ENCODE measurements at regions not wholly inside any gene's neighbourhood (a gene's known extent, or its start where the extent isn't known, plus 50 kb on each side); places are given as distances from the start of the nearest gene placed in this dataset.

DNA sequence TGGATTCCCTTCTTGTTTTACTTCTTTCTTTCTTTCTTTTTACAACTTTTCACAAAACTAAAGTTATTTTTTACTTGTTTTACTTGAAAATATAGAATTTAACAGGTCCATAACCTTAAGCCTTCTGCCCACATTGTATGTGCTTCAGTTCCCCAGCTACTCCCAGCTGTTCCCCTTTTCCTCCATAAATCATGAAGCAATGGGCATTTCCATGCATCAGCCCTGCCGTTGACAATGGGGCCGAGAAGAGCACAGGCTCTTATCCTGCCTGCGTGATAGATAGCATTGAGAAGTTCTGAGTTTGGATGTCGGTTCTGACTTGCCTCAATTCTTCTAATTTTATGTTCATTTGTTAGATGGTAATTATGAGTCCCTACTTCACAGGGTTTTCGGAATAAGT, 583.8 kb downstream of the CDH26 start:
- no peak for TF ChIP-seq CTCF (IDR thresholded peaks at IDR 0.05; ENCODE audit: control insufficient read depth, insufficient read depth, low read depth, low read length, missing control alignments)
- no peak overlapping the region for H3K4me3 ChIP-seq (ENCODE audit: control insufficient read depth, low read depth, low read length)
- no peak for DNase-seq (ENCODE audit: low read depth)

DNA sequence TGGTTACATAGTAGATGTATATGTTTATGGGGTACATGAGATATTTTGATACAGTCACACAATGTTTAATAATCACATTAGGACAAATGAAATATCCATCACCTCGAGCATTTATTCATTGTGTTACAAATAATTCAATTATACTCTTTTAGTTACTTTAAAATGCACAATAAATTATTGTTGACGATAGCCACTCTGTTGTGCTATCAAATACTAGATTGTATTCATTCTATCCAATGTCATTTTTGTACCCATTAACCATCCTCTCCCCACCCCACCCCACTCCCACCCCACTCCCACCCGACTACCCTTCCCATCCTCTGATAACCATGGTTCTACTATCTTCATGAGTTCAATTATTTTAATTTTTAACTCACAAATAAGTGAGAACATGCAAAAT, 585.4 kb downstream of the CDH26 start:
- H3K4me3 ChIP-seq (ENCODE audit: control insufficient read depth, low read depth, low read length), result no peak overlapping the region
- DNase-seq (ENCODE audit: low read depth), result no peak
- TF ChIP-seq CTCF (IDR thresholded peaks at IDR 0.05; ENCODE audit: control insufficient read depth, insufficient read depth, low read depth, low read length, missing control alignments), result no peak

DNA sequence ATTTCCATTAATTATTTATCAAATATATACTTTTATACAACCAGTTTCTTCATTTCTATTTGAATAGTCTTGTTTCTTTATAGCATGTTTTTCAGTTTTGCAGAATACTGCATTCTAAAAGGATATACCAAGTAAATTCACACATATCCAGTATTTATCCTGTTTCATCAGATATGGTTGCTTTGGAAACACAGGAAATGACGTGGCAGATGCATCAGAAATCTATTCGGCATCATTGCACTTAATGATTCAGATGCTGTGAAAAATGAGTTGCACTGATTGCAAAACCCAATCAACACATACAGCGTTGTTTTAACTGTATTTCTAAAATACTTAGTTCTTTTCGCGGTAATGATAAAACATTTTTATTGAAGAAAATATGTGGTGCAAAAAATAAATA, 594.9 kb downstream of the CDH26 start:
- H3K4me3 ChIP-seq (ENCODE audit: control insufficient read depth, low read depth, low read length), result no peak overlapping the region
- no peak for TF ChIP-seq CTCF (IDR thresholded peaks at IDR 0.05; ENCODE audit: control insufficient read depth, insufficient read depth, low read depth, low read length, missing control alignments)
- DNase-seq (ENCODE audit: low read depth), result no peak

GRCh38 chr20:60558486-60558885, 600.3 kb downstream of the CDH26 start:
- no peak for TF ChIP-seq CTCF (IDR thresholded peaks at IDR 0.05; ENCODE audit: control insufficient read depth, insufficient read depth, low read depth, low read length, missing control alignments)
- no peak overlapping the region for H3K4me3 ChIP-seq (ENCODE audit: control insufficient read depth, low read depth, low read length)
- DNase-seq (ENCODE audit: low read depth), result no peak

DNA sequence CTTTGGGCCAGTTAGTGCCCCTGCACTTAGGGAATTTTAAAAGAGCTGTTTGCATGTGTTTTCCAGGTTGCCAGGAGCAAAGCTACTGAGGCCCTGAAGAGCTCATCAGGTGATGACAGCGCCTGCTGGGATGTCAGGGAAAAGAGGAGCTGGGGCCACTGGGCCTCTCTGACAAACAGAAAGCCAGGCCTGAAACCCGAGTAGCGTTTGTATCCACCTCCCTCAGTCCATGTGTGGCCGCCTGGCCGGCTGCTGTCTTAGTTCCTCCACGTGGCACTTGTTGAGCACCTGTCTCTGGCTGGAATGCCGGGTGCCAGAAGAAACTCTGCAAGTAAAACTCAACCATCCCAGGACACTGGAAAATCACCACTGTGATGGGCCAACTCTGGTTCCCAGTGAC, 601.2 kb downstream of the CDH26 start:
- no peak overlapping the region for H3K4me3 ChIP-seq (ENCODE audit: control insufficient read depth, low read depth, low read length)
- DNase-seq (ENCODE audit: low read depth), result no peak

GRCh38 chr20:60561052-60561451, 602.8 kb downstream of the CDH26 start:
- no peak for TF ChIP-seq CTCF (IDR thresholded peaks at IDR 0.05; ENCODE audit: control insufficient read depth, insufficient read depth, low read depth, low read length, missing control alignments)
- DNase-seq (ENCODE audit: low read depth), result no peak

More for the DNA sequence above, 601.2 kb downstream of the CDH26 start:
- no peak for TF ChIP-seq CTCF (IDR thresholded peaks at IDR 0.05; ENCODE audit: control insufficient read depth, insufficient read depth, low read depth, low read length, missing control alignments)

DNA sequence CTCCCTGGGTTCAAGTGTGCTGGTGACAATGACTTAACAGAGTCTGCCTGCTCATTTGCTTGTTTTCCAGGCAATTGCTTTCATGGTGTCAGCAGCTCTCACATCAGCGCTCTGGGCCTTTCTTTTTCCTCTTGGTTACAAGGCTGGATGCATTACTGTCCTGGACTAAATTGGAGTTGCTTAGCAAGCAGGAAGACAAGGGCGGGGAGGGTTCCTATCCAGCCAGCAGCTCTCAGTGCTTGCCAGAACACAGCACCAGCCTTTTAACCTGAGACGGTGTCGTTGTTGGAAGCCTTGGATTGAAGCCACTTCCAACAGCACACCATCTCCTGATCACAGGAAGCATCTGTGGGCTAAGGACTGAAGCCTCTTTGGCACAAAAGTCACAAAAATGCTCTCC, 606.9 kb downstream of the CDH26 start:
- no peak for TF ChIP-seq CTCF (IDR thresholded peaks at IDR 0.05; ENCODE audit: control insufficient read depth, insufficient read depth, low read depth, low read length, missing control alignments)
- H3K4me3 ChIP-seq (ENCODE audit: control insufficient read depth, low read depth, low read length), result no peak overlapping the region
- no peak for DNase-seq (ENCODE audit: low read depth)

More at GRCh38 chr20:60561052-60561451, 602.8 kb downstream of the CDH26 start:
- H3K4me3 ChIP-seq (ENCODE audit: control insufficient read depth, low read depth, low read length), result no peak overlapping the region
